ENCODE measurements at regions not wholly inside any gene's neighbourhood (a gene's known extent, or its start where the extent isn't known, plus 50 kb on each side); places are given as distances from the start of the nearest gene placed in this dataset.
A peak's percentile ranks its signal among the peaks of the same experiment; 100 is the strongest.

GRCh38 chr1:73676186-73676585 is 521.8 kb downstream of the LRRIQ3 start:
- dilution Hi-C loops (cut with MboI; ENCODE audit: extremely low pct_ligation_motif_present, low sequenced_read_pairs): no loop called here
- no TSS peak for BruUV-seq (replicated peaks)
- TF ChIP-seq FOS (IDR thresholded peaks at IDR 0.05; ENCODE audit: borderline replicate concordance, insufficient read depth, low read length) (no peak), EZH2 (IDR thresholded peaks at IDR 0.05; ENCODE audit: borderline replicate concordance, low read depth, low read length, severe bottlenecking) (no peak), POLR2A (IDR thresholded peaks at IDR 0.05; ENCODE audit: low read depth, low read length) (no peak)

GRCh38 chr1:73674945-73675561 is 522.9 kb downstream of the LRRIQ3 start:
- Histone ChIP-seq H3K4me1 (ENCODE audit: control insufficient read depth, extremely low read depth, insufficient read depth, low read length) (no peaks in the 10 kb centered on the region), H3K4me3 (replicated peaks in 1 of 3; ENCODE audit: insufficient read depth in 1 of 3, low read depth in 1 of 3, low read length in 3 of 3) (no peak overlapping the region), H4K20me1 (replicated peaks; ENCODE audit: control insufficient read depth, extremely low read depth, insufficient read depth, low read length) (no peaks in the 10 kb centered on the region), H2AFZ (ENCODE audit: low read depth, low read length) (no peak overlapping the region), H3K79me2 (ENCODE audit: control insufficient read depth, insufficient read depth, low read length) (no peaks in the 10 kb centered on the region), H3K9ac (replicated peaks; ENCODE audit: extremely low read depth, insufficient read depth, low read length) (no peak overlapping the region), H3K36me3 (ENCODE audit: control insufficient read depth in 2 of 2, extremely low read depth in 1 of 2, insufficient read depth in 2 of 2, low read length in 2 of 2) (no peaks in the 10 kb centered on the region), H3K9me1 (replicated peaks; ENCODE audit: control insufficient read depth, extremely low read depth, insufficient read depth, low read length) (no peaks in the 10 kb centered on the region), H3K9me3 (replicated peaks; ENCODE audit: control insufficient read depth, insufficient read depth, low read length) (no peaks in the 10 kb centered on the region), H3K27ac (ENCODE audit: insufficient read depth, low read depth, low read length) (no peak overlapping the region), H3K27me3 (ENCODE audit: control insufficient read depth in 2 of 2, insufficient read depth in 2 of 2, low read length in 2 of 2) (no peaks in the 10 kb centered on the region), H3K4me2 (ENCODE audit: insufficient read depth, low read length) (no peak overlapping the region)
- TF ChIP-seq MAX (IDR thresholded peaks at IDR 0.05; ENCODE audit: insufficient read depth, insufficient read length) (no peak), POLR2AphosphoS5 (IDR thresholded peaks at IDR 0.05; ENCODE audit: insufficient read depth, low read depth, low read length) (no peak), POLR2A (IDR thresholded peaks at IDR 0.05; ENCODE audit: low read depth, low read length) (no peak), EZH2 (IDR thresholded peaks at IDR 0.05; ENCODE audit: borderline replicate concordance, low read depth, low read length, severe bottlenecking) (no peak), FOS (IDR thresholded peaks at IDR 0.05; ENCODE audit: borderline replicate concordance, insufficient read depth, low read length) (no peak), JUN (IDR thresholded peaks at IDR 0.05; ENCODE audit: borderline replicate concordance, insufficient read depth, insufficient read length, low read depth) (no peak)
- TF ChIP-seq, protein P1, sequence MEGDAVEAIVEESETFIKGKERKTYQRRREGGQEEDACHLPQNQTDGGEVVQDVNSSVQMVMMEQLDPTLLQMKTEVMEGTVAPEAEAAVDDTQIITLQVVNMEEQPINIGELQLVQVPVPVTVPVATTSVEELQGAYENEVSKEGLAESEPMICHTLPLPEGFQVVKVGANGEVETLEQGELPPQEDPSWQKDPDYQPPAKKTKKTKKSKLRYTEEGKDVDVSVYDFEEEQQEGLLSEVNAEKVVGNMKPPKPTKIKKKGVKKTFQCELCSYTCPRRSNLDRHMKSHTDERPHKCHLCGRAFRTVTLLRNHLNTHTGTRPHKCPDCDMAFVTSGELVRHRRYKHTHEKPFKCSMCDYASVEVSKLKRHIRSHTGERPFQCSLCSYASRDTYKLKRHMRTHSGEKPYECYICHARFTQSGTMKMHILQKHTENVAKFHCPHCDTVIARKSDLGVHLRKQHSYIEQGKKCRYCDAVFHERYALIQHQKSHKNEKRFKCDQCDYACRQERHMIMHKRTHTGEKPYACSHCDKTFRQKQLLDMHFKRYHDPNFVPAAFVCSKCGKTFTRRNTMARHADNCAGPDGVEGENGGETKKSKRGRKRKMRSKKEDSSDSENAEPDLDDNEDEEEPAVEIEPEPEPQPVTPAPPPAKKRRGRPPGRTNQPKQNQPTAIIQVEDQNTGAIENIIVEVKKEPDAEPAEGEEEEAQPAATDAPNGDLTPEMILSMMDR (IDR thresholded peaks at IDR 0.05; ENCODE audit: extremely low read depth in 1 of 2, insufficient read depth in 1 of 2, low read depth in 1 of 2, low read length in 2 of 2): peak; percentile 22 to 39
- no TSS peak for BruUV-seq (replicated peaks)
- FAIRE-seq (peak; percentile 48), DNase-seq (ENCODE audit: low read depth, low spot score) (peak; percentile 28)
- ChIA-PET CTCF (interaction anchor here (0.6 to 2.2 kb wide), 18 partner anchors 11 to 1491 kb away, joined by 3 to 7 read pairs (median 4); no protein-coding TSS in a partner anchor), POLR2A (no interaction called here)
- intact Hi-C loops (cut with micrococcal nuclease): loop anchor here (1.0 to 10.0 kb wide), 5 partner anchors 83 to 1490 kb away; no protein-coding TSS in a partner anchor
- dilution Hi-C loops (cut with MboI; ENCODE audit: extremely low pct_ligation_motif_present, low sequenced_read_pairs): no loop called here

More at GRCh38 chr1:73676186-73676585, 521.8 kb downstream of the LRRIQ3 start:
- Histone ChIP-seq H3K27ac (ENCODE audit: insufficient read depth, low read depth, low read length) (no peak overlapping the region), H3K9me1 (replicated peaks; ENCODE audit: control insufficient read depth, extremely low read depth, insufficient read depth, low read length) (no peaks in the 10 kb centered on the region), H4K20me1 (replicated peaks; ENCODE audit: control insufficient read depth, extremely low read depth, insufficient read depth, low read length) (no peaks in the 10 kb centered on the region), H3K27me3 (ENCODE audit: control insufficient read depth in 2 of 2, insufficient read depth in 2 of 2, low read length in 2 of 2) (no peaks in the 10 kb centered on the region), H2AFZ (ENCODE audit: low read depth, low read length) (no peak overlapping the region), H3K9ac (replicated peaks; ENCODE audit: extremely low read depth, insufficient read depth, low read length) (no peak overlapping the region), H3K4me3 (replicated peaks in 1 of 3; ENCODE audit: insufficient read depth in 1 of 3, low read depth in 1 of 3, low read length in 3 of 3) (no peak overlapping the region), H3K4me2 (ENCODE audit: insufficient read depth, low read length) (no peak overlapping the region), H3K4me1 (ENCODE audit: control insufficient read depth, extremely low read depth, insufficient read depth, low read length) (no peaks in the 10 kb centered on the region), H3K36me3 (ENCODE audit: control insufficient read depth in 2 of 2, extremely low read depth in 1 of 2, insufficient read depth in 2 of 2, low read length in 2 of 2) (no peaks in the 10 kb centered on the region), H3K9me3 (replicated peaks; ENCODE audit: control insufficient read depth, insufficient read depth, low read length) (no peaks in the 10 kb centered on the region), H3K79me2 (ENCODE audit: control insufficient read depth, insufficient read depth, low read length) (no peaks in the 10 kb centered on the region)
- ChIA-PET CTCF (interaction anchor here (0.8 kb wide), 1 partner anchor 272 kb away, joined by 3 read pairs; no protein-coding TSS in a partner anchor), POLR2A (no interaction called here)
- FAIRE-seq (no peak), DNase-seq (ENCODE audit: low read depth, low spot score) (no peak)
- intact Hi-C loops (cut with micrococcal nuclease): loop anchor here (5.0 to 10.0 kb wide), 4 partner anchors 84 to 1491 kb away; no protein-coding TSS in a partner anchor

All from endothelial cell of umbilical vein (primary cell).